Kidney glomerular epithelial cell (primary cell): ENCODE measurements at regions not wholly inside any gene's neighbourhood (a gene's known extent, or its start where the extent isn't known, plus 50 kb on each side); places are given as distances from the start of the nearest gene placed in this dataset.
"Not testable (repeated sequence)": the region's sequence is repeated elsewhere in the genome, so short reads cannot be mapped to it uniquely, and the experiment has no call there.

ENCODE experiments used
- DNase-seq: peaks from one replicate; lab custom pipeline; 2025; lab: John Stamatoyannopoulos, UW

DNA sequence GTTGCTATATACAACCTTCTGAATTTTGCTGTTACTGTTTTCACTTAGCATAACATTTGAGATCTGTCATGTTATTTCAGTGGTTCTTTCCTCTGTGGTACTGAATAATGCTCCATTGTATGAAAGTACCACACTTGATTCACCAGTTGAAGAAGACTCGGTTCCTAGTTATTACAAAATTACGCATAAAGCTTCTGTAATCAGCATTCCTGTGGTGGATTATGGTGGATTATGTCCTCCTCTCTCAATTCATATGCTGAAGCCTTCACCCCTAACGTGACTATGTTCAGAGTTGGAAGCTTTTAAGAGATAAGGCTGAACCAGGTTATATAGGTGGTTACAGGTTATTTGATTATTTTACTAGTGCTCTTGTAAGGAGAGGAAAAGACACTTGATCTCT is 2143.5 kb upstream of the AGA start:
- DNase-seq = no peak

DNA sequence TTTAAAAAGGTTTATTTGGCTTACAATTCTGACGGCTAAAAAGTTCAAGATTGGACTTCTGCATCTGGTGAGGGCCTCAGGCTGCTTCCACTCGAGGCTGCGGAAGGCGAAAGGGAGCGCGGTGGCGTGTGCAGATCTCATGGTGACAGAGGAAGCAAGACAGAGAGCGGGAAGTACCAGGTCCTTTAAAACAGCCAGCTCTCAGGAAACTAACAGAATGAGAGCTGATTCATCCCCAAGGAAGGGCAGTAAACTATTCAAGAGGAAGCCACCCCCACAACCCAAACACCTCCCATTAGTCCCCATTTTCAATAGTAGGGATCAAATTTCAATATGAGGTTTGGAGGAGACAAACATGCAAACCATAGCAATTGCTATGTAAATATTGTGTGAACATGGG is 2144.2 kb upstream of the AGA start:
- DNase-seq = no peak

DNA sequence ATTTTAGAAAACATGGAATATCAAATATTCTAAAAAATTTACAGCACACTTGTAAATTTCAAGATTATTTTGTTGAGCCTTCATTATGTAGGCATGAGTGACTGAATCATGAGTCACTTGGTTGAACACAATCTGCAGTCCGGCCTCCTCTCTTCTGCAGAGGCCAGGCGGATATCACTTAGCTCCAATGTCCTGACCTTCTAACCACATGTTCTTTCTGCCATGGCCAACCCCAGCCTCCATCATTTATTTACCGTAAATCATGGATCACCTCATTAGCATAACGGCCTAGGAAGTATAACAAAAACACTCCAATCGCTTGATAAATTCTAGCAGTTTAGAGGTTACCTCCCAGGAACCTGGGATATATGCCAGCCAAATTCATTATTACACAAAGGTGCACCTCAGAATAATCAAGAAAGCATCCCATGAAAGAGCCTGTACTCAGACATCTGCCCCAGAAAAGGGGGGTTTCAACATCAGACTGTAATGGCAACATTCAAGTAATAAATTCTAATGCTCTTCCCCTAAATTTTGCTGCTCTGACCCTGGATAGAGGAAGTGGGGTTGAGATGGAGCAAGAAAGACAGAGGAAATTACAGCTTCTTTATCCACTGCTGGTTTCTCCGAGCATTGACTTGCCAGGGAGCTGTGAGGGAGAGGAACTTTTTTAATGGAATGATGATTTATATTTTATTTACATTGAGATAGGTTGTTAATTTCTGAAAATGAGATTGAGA is 2153.6 kb upstream of the AGA start:
- peak; percentile 50 for DNase-seq

DNA sequence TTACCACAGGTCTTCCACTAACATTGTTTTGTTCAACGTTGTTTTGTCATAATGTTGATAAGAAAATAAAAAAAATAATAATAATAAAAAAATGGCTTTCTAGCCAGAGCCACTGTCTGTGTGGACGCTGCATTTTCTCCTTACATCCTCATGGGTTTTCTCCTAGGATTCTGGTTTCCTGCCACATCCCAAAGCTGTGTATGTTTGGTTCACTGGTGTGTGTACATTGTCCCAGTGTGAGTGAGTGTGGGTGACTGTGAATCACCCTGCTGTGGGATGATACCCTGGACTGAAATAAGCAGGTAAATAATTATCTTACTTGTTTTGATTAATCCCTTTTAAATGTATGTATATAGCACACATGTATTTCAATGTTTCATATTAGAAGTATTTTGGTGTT is 2154.4 kb upstream of the AGA start:
- DNase-seq = no peak

DNA sequence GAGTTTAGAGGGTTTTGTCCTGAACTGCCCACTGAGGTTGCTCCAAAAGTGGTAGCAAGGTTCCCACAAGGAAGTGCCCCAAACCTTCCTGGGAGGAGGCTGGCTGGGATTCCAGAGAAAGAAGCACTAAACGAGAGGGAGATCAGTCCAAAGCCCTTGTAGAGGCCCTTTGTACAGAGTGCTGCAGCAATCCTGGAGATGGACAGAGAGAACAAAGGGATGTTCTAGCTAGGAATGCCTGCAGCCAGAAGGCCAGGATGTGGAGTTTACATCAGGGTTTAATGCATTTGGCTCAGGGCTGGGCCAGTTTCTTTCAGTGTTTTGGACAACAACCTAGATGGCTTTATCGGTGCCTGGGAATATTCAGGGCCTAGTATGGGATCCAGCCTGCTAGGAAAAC is 2155.1 kb upstream of the AGA start:
- DNase-seq = no peak

DNA sequence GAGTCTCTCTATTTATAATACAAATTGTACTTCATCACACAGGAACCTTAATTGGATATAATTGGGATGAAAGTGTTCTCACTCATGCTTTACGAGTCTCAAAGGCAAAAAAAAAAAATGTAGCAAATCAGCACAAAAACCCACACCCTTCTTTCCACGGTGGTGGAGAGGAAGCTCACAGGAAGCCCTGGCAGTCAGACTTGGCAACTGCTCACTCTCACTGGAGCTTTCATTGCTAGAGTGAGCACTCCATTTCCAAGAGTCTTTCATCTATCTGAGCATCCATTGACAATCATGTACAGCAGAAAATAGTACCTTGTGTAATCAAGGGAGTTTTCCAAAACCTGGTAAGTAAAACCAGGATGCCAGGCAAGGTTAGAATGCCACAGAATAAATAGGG is 2159.4 kb upstream of the AGA start:
- no peak for DNase-seq

DNA sequence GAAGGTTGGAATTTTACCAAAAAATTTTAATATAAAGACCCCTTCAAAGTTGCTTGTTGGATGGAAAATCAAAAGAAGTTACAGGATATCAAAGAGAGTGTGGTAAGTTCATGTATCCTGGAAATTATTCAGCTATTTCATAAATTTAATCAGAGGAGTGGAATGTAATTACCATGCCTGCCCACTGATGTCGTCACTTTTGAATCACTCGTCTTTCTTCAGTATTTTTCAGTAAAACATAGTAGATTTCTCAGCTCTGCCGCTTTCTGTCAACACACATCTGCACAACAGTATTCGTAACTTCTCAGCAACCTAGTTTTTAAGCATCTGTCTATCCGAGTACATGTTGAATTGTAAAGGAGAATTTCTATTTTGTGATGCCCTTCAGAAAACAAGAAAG is 2163.0 kb upstream of the AGA start:
- no peak for DNase-seq

DNA sequence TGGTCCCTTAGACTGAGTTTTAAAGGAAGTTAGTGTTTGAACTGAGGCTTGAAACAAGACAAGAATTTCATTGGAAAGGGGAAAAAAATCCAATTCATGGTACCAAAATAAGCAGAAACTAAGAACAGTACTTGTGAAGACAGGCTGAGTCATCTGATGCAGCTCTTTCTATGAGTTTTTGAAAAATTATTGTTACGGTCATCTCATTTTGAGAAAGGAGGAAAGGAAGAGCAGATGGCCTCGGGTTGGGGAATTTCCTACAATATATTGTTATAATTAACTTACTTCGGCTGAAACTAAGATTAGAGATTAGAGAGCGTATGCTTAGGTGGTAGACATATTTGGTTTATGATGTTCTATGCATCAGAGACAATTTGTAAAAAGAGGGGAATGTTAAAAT is 2164.8 kb upstream of the AGA start:
- DNase-seq = no peak

DNA sequence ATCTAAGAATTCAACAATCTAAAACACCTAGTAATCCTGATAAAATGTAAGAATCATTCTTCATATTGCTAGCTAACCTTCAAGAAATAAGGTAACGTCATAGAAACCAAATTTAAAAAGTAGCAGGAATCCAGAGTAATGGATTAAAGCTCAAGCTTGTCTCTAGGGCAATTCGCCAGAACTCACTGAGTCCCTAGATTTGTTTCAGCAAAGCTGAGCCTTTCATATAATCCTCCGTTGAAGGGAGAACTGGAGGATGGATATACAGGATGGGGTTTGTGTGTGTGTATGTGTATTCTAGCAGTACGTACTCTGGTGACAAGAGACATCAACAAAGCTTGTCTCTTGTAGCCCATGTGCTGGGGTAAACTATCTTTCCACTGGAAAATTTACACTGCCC is 2173.5 kb upstream of the AGA start:
- DNase-seq = no peak

DNA sequence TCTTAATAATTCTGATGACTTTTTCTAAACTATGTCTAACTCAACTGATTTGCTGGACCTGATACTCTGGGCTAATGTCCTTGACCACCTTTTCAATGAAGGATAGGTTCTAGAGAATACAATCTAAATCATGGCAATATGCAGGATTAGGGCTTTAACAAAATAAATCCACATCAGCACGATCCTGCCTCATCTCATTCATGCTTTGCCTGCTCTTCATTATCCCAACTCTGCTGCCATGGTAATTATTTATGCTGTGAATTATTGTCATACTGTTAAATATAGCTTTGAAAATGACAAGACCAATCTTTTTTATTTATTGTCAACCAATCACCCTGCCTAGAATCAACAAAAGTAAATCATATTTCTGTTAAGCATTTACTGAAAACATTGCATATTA is 2176.7 kb upstream of the AGA start:
- DNase-seq = no peak

DNA sequence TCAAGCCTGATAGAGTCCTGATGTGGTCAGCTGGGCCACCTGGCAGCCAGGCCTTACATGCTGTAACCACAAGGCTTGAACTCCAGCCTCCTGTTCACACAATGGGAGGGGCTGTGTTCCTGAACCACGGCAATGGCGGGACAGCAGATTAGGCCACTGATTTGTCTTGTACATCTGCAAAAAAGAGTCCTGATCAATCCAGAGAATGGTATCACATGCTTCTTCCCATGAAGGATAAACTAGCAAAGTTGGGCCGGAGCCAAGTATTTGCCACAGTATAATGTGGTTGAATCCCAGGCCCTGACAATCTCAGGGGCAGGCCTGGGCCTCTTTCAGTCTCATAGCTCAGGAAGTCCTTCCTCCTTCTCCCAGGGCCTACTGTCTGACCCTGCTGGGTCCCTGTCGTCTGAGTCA is 2182.5 kb upstream of the AGA start:
- DNase-seq = no peak

DNA sequence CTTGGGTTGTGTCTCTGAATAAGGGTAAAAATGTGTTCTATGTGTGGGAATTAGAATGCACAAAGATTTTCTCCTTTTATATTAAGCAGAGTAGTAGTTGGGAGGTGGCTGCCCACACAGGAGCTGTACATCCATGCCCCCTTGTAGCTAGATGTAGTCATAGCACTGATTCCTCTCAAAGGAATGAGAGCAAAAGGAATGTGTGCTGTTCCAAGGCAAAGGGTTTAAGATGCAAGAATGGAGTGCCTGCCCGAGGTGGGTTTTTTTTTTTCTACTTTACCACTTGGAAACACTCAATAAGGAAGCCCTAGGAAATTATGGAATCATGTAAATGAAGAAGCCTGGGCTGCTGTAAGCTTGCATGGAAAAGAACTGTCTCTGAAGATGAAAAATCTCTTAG is 2183.2 kb upstream of the AGA start:
- peak; percentile 10 for DNase-seq

DNA sequence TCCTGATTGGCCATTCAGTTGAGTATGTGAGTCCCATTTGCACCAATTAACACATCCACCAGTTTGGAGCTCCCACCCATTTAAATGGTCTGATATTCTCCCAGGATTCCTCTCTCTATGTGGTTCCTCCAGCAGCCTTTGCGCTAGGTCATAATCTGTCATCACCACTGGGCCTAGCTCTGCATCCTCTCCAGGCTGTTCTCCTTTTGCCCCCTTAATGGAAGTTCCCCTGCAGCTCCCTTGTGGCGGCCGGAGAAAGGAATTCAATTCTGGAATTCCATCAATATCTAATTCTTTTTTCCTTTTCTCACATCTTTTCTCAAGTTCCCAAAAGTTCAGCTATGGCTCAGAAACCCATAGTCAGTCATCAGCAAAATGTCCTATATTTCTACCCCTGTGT is 2184.4 kb upstream of the AGA start:
- no peak for DNase-seq

DNA sequence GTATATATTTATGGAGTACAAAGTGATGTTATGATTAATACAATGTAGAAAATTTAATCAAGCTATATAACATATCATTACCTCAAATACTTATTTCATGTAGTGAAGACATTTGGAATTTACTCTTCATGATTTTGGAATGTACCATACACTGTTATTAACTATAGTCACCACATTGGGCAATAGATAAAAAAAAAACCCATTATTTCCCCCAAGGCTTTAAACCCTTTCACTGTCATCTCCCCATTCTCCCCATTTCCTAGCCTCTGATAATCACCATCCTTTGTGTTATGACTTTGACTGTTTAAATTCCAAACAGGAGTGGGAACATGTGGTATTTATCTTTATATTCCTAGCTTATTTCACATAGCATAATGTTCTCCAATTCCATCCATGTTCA is 2189.1 kb upstream of the AGA start:
- DNase-seq = no peak

DNA sequence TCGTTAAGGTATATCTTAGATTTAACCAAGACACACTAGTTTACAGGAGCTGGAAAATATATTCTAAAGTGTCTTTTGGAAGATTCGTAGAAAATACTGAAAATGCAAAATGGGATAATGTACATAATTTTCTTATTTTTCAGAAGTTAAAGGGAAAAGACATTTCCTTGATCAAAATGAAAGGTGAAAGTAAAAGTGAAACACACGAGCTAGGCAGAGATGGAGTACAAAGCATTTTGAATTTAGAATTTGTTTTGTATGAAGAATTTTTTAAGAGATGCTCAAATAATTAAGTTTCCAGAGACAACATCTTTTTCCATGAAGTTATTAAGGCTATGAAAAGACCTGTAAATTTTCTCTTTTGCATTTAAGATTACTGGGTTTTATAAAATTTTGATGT is 2192.6 kb upstream of the AGA start:
- DNase-seq = no peak

DNA sequence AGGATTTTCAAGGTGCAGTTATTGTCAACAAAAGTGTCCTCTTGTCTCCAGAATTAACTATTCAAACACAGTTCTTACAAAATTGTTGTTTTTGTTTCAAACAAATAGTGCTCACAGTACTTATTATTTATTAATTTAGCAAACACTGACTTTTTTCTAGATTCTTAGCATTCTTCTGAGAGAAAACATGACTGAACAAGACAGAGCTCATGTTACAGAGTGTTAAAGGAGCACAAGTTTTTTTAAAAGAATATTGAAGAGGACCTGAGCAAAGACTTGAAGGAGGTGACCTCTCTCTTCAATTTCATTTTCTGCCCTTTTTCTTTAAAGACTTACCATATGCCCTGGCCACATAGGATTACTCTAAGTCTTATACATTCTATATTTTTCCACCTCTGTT is 2220.3 kb upstream of the AGA start:
- DNase-seq = no peak

DNA sequence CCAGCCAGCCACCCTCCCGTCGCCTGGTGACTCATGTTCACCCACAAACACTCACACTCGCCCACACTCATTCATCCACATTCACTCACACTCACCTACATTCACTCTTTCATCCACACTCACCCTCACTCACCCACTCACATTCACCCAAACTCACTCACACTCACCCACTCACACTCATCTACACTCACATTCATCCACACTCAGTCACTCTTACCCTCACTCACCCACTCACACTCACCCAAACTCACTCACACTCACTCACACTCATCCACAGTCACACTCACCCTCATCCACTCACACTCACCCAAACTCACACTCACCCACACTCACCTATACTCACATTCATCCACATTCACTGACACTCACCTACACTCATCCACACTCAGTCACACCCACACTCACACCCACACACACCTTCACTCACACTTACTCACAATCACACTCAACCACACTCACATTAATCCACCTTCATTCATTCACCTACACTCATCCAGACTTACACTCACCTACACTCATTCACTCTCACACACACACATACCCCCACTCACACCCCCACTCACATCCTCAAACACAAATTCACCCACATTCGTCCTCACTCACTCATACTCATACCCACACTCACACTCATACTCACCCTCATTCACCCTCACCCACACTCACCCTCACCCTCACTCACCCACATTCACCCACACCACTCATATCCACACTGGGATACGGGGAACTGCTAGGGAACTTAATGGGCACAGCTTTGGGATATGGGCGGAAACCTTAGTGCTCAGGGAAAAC is 2221.6 kb upstream of the AGA start:
- no peak for DNase-seq

DNA sequence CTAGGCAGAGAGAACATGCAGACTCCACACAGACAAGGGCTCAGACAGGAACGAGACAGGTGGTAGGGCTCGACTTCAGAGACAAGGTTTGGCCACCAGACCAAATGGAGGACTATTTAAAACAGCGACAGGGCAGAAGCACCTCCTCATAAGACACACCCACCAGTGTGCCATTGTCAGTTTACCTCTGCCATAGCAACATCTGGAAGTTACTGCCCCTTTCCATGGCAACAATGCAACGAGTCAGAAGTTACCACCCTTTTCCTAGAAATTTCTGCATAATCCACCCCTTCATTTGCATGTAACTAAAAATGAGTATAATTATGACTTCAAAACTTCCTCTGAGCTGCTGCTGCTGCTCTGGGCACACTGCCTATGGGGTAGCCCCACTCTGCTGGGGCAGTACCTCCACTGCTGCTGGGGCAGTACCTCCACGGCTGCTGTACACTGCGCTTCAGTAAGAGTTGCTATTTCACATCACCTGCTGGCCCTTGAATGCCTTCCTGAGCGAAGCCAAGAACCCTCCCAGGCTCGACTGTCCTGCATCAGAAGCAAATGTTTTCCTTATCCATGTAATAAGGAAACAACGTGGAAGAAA is 2222.3 kb upstream of the AGA start:
- no peak for DNase-seq

DNA sequence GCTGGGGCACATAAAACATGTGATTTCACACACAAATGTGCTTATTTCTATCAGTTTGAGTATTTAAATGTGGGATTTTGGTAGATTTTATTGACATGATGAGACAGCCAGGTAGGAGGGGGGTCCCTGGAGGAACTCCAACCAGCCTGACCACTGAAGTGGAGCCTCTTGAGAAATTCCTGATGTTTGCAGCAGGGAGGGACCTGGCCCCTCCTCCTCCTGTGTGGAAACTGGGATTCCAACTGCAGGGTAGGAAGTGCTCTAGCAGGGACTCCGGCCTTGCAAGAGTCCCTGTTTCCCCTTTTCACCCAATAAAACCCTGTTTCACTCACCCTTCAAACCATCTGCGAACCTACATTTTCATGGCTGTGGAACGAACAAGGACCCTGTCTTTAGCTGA is 2224.0 kb upstream of the AGA start:
- no peak for DNase-seq

DNA sequence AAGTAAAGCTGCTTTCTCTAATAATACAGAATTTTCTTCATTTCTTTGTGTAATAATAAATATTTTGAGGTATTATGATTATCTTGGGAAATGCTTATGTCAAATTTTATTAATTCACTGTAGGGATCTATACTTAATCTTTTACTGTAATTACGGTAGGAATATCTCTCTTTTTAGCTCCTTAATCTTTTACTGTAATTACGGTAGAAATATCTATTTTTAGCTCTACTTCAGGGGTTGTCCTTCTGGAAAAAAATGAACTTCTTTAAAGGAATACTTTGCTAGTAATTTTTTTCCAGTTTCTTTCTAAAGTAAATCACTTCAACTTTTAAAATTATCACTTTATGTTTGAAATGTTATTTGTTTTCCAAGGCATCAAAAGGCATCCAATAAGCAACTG is 2229.4 kb upstream of the AGA start:
- no peak for DNase-seq

DNA sequence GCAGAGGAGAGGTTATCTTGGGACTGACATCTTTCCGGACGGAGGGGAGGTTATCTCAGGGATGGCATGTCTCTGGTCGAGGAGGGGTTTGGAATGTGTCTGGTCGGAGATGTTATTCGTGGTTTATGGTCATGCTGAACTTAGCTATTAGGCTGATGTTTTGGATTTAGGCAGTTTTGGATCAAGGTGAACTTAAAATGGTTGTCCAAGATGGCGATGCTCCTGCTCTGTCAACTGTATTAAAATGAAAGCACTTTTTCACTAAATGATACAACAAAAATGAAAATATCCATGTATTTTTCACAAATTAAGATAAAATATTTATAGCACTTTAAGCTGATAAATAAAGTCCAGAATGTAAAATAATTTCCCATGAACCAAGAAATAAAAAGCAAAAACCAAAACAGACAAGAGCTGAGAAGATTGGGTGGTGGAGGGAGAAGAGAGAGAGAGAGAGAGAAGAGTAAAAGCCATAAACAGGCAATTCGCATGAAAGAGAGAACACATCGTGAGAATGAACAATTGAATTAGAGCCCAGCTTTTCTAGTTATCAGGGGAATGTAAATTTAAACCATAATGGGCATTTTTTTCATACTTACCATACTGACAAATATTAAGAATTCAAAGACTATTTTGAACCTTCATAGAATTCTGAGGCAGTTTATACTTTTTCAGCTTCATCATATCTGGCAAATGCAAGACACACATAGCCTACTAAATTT is 2236.0 kb upstream of the AGA start:
- DNase-seq = no peak

DNA sequence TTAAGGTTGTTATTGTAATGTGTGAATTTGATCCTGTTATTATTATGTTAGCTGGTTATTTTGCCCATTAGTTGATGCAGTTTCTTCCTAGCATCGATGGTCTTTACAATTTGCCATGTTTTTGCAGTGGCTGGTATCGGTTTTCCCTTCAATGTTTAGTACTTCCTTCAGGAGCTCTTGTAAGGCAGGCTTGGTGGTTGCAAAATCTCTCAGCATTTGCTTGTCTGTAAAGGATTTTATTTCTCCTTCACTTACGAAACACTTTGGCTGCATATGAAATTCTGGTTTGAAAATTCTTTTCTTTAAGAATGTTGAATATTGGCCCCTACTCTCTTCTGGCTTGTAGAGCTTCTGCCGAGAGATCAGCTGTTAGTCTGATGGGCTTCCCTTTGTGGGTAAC is 2241.4 kb upstream of the AGA start:
- DNase-seq = not testable (repeated sequence)

DNA sequence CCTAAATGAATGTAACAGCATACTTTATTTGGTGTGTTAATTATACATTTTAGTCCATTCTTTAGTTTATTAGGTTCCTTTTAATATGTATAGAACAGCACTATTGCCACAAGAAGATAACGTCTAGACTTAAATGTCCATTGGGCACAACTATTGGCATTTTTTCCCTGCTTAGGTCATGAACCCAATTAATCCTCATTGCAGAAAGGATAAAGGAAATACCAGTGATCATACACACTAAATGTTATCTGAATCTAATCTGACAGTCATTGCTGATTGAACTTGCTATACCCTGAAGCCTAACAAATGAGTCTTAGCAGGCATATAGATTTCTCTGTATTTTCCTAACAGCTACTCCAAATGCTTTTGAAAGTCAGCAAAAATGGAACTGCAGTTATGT is 2250.0 kb upstream of the AGA start:
- DNase-seq = no peak
